ENCODE measurements at regions not wholly inside any gene's neighbourhood (a gene's known extent, or its start where the extent isn't known, plus 50 kb on each side); places are given as distances from the start of the nearest gene placed in this dataset.

GRCh38 chr22:48892578-48893287 lies 934.9 kb downstream of the BRD1 start:
- no peak for TF ChIP-seq ATF2 (CRISPR knock-in tag; IDR thresholded peaks at IDR 0.05)
- no peak for TF ChIP-seq POLR2A (IDR thresholded peaks at IDR 0.05; ENCODE audit: insufficient read depth in 1 of 2, low read depth in 2 of 2, low read length in 2 of 2)

Measured in HepG2 (cell line).